Liver (tissue), 8 donors: ENCODE measurements at regions not wholly inside any gene's neighbourhood (a gene's known extent, or its start where the extent isn't known, plus 50 kb on each side); places are given as distances from the start of the nearest gene placed in this dataset.

Source experiments
- DNase-seq: peaks from one replicate; pipeline ENCODE4 v3.0.0-alpha.2; 2017; ENCODE audit warnings: low spot score
- H3K27ac ChIP-seq, 2 donors: one replicate each; pipeline ENCODE4 v1.7.0; 2013; ENCODE audit warnings: inconsistent platforms in 2 of 2, low read length in 2 of 2, control low read depth in 1 of 2, low read depth in 1 of 2, mild to moderate bottlenecking in 1 of 2
- H3K27me3 ChIP-seq, 4 donors: one replicate each; pipeline versions ENCODE4 v1.6.1 to v1.7.0; 2013; ENCODE audit warnings: low read length in 3 of 4, inconsistent platforms in 1 of 4, mild to moderate bottlenecking in 1 of 4, moderate library complexity in 1 of 4; ENCODE audit not compliant: control insufficient read depth in 4 of 4, insufficient read depth in 4 of 4
- H3K36me3 ChIP-seq, 4 donors: one replicate each; pipeline versions ENCODE4 v1.6.1 to v1.7.0; 2013; ENCODE audit warnings: low read length in 3 of 4, mild to moderate bottlenecking in 3 of 4, low read depth in 1 of 4, moderate library complexity in 1 of 4; ENCODE audit not compliant: control insufficient read depth in 4 of 4, insufficient read depth in 3 of 4
- H3K4me1 ChIP-seq, 4 donors: one replicate each; pipeline versions ENCODE4 v1.6.1 to v1.7.0; 2013; ENCODE audit warnings: low read length in 3 of 4, mild to moderate bottlenecking in 3 of 4, moderate library complexity in 1 of 4; ENCODE audit not compliant: control insufficient read depth in 4 of 4, insufficient read depth in 4 of 4
- H3K4me3 ChIP-seq, 3 donors: one replicate each; pipeline versions ENCODE4 v1.6.1 to v1.7.0; 2013; ENCODE audit warnings: low read length in 3 of 3, control low read depth in 1 of 3, low read depth in 1 of 3, mild to moderate bottlenecking in 1 of 3
- H3K9ac ChIP-seq, 2 donors: one replicate each; pipeline ENCODE4 v1.7.0; 2013; ENCODE audit warnings: low read length in 2 of 2, mild to moderate bottlenecking in 2 of 2, moderate library complexity in 2 of 2, control low read depth in 1 of 2, low read depth in 1 of 2
- H3K9me3 ChIP-seq, 4 donors: one replicate each; pipeline versions ENCODE4 v1.6.1 to v1.7.0; 2013; ENCODE audit warnings: low read length in 3 of 4; ENCODE audit not compliant: control insufficient read depth in 4 of 4
- EGR1 ChIP-seq, 2 donors: IDR thresholded peaks; 2 replicates each; pipeline ENCODE4 v1.6.1; 2016 to 2018; ENCODE audit warnings: antibody characterized with exemption in 2 of 2, low read depth in 2 of 2
- FOXA1 ChIP-seq: IDR thresholded peaks from 2 replicates; pipeline ENCODE4 v1.6.1; 2016; ENCODE audit warnings: antibody characterized with exemption
- FOXA2 ChIP-seq: IDR thresholded peaks from 2 replicates; pipeline ENCODE4 v1.6.1; 2016; ENCODE audit warnings: antibody characterized with exemption
- GABPA ChIP-seq, 2 donors: IDR thresholded peaks in 1 of 2; conservative IDR thresholded peaks in 1 of 2; 2 replicates each; pipeline ENCODE4 v1.6.1; 2016; ENCODE audit warnings: antibody characterized with exemption in 2 of 2, mild to moderate bottlenecking in 1 of 2, moderate library complexity in 1 of 2
- HNF4A ChIP-seq, 2 donors: conservative IDR thresholded peaks; 2 replicates each; pipeline ENCODE4 v1.6.1; 2016; ENCODE audit warnings: antibody characterized with exemption in 2 of 2, mild to moderate bottlenecking in 2 of 2
- HNF4G ChIP-seq: IDR thresholded peaks from 2 replicates; pipeline ENCODE4 v1.6.1; 2016; ENCODE audit warnings: antibody characterized with exemption
- JUND ChIP-seq, 2 donors: IDR thresholded peaks; 2 replicates each; pipeline ENCODE4 v1.6.1; 2016; ENCODE audit warnings: antibody characterized with exemption in 2 of 2
- NR2F2 ChIP-seq: IDR thresholded peaks from 2 replicates; pipeline ENCODE4 v1.6.1; 2016; ENCODE audit warnings: antibody characterized with exemption
- RAD21 ChIP-seq, 2 donors: IDR thresholded peaks; 2 replicates each; pipeline ENCODE4 v1.6.1; 2016; ENCODE audit warnings: antibody characterized with exemption in 2 of 2, mild to moderate bottlenecking in 2 of 2
- RXRA ChIP-seq, 2 donors: IDR thresholded peaks; 2 replicates each; pipeline ENCODE4 v1.6.1; 2017 to 2018; ENCODE audit warnings: antibody characterized with exemption in 2 of 2, mild to moderate bottlenecking in 1 of 2
- SP1 ChIP-seq: IDR thresholded peaks from 2 replicates; pipeline ENCODE4 v1.6.1; 2018; ENCODE audit warnings: antibody characterized with exemption, mild to moderate bottlenecking
- TAF1 ChIP-seq: conservative IDR thresholded peaks from 2 replicates; pipeline ENCODE4 v1.6.1; 2016; ENCODE audit warnings: antibody characterized with exemption, mild to moderate bottlenecking
- YY1 ChIP-seq: IDR thresholded peaks from 2 replicates; pipeline ENCODE4 v1.6.1; 2016; ENCODE audit warnings: antibody characterized with exemption, mild to moderate bottlenecking
- WGBS: extraction: QIAGEN DNeasy Blood & Tissue Kit; methylation state at CpG from one replicate; pipeline ENCODE4 v1.1.7; 2013; 5-methylcytosine and 5-hydroxymethylcytosine counted together
- TF ChIP-seq, protein P1 (sequence below): IDR thresholded peaks from 2 replicates; pipeline ENCODE4 v1.6.1; 2016; ENCODE audit warnings: antibody characterized with exemption, mild to moderate bottlenecking
- TF ChIP-seq, protein P2 (sequence below): IDR thresholded peaks from 2 replicates; pipeline ENCODE4 v1.6.1; 2016; ENCODE audit warnings: antibody characterized with exemption
- TF ChIP-seq, protein P3 (sequence below): IDR thresholded peaks from 2 replicates; pipeline ENCODE4 v1.6.1; 2016; ENCODE audit warnings: antibody characterized with exemption
- TF ChIP-seq, protein P4 (sequence below): fragments of 150-350 bp; IDR thresholded peaks from 2 replicates; pipeline ENCODE4 v1.5.1; 2017; ENCODE audit warnings: improper control_type of control experiment, low read depth, low read length; ENCODE audit not compliant: missing input control
- donor health status: healthy.
- donor health status: healthy.
- donor health status: healthy.
- donor health status: healthy.
- donor health status: healthy.

DNA sequence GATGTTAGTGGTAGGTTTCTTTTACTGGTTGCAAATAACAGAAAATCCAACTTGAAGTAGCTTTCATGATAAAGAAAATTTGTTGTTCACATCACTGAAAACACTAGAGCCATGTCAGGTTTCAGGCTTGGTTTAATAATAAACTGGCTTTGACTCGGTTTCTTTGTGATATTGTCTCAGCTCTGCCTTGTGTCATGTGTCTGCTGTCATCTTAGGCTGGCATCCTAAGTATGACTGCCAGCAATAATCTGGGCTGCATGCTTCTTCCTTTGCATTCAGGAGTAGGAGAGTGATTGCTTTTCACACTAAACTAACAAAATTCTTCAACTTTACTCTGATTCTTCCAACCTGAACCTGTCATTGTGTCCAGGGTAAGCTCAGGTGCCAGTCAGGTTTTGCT lies 474.0 kb upstream of the B3GALT2 start:
- H3K9ac ChIP-seq = no peak overlapping the region
- no peaks in the 10 kb centered on the region for H3K9me3 ChIP-seq
- no peaks in the 10 kb centered on the region for H3K27me3 ChIP-seq
- H3K27ac ChIP-seq = no peak overlapping the region
- no peak overlapping the region for H3K4me3 ChIP-seq
- no peaks in the 10 kb centered on the region for H3K4me1 ChIP-seq
- TF ChIP-seq SP1 (no peak), NR2F2 (no peak), YY1 (no peak), EGR1 (IDR thresholded peaks at IDR 0.05; ENCODE audit: low read depth in 2 of 2) (no peak), GABPA (IDR thresholded peaks at IDR 0.05 in 1 of 2, conservative IDR thresholded peaks at IDR 0.05 in 1 of 2) (no peak), FOXA1 (no peak), HNF4G (no peak), JUND (IDR thresholded peaks at IDR 0.05) (no peak), RXRA (IDR thresholded peaks at IDR 0.05) (no peak), FOXA2 (no peak), RAD21 (IDR thresholded peaks at IDR 0.05) (no peak)
- TF ChIP-seq, protein P1, sequence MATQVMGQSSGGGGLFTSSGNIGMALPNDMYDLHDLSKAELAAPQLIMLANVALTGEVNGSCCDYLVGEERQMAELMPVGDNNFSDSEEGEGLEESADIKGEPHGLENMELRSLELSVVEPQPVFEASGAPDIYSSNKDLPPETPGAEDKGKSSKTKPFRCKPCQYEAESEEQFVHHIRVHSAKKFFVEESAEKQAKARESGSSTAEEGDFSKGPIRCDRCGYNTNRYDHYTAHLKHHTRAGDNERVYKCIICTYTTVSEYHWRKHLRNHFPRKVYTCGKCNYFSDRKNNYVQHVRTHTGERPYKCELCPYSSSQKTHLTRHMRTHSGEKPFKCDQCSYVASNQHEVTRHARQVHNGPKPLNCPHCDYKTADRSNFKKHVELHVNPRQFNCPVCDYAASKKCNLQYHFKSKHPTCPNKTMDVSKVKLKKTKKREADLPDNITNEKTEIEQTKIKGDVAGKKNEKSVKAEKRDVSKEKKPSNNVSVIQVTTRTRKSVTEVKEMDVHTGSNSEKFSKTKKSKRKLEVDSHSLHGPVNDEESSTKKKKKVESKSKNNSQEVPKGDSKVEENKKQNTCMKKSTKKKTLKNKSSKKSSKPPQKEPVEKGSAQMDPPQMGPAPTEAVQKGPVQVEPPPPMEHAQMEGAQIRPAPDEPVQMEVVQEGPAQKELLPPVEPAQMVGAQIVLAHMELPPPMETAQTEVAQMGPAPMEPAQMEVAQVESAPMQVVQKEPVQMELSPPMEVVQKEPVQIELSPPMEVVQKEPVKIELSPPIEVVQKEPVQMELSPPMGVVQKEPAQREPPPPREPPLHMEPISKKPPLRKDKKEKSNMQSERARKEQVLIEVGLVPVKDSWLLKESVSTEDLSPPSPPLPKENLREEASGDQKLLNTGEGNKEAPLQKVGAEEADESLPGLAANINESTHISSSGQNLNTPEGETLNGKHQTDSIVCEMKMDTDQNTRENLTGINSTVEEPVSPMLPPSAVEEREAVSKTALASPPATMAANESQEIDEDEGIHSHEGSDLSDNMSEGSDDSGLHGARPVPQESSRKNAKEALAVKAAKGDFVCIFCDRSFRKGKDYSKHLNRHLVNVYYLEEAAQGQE = no peak
- TF ChIP-seq, protein P2, sequence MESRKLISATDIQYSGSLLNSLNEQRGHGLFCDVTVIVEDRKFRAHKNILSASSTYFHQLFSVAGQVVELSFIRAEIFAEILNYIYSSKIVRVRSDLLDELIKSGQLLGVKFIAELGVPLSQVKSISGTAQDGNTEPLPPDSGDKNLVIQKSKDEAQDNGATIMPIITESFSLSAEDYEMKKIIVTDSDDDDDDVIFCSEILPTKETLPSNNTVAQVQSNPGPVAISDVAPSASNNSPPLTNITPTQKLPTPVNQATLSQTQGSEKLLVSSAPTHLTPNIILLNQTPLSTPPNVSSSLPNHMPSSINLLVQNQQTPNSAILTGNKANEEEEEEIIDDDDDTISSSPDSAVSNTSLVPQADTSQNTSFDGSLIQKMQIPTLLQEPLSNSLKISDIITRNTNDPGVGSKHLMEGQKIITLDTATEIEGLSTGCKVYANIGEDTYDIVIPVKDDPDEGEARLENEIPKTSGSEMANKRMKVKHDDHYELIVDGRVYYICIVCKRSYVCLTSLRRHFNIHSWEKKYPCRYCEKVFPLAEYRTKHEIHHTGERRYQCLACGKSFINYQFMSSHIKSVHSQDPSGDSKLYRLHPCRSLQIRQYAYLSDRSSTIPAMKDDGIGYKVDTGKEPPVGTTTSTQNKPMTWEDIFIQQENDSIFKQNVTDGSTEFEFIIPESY = no peak
- TF ChIP-seq, protein P3, sequence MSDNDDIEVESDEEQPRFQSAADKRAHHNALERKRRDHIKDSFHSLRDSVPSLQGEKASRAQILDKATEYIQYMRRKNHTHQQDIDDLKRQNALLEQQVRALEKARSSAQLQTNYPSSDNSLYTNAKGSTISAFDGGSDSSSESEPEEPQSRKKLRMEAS = no peak
- WGBS = 70% methylated on average over 1 of the region's 1 CpG
- H3K36me3 ChIP-seq = no peaks in the 10 kb centered on the region
- no peak for DNase-seq

DNA sequence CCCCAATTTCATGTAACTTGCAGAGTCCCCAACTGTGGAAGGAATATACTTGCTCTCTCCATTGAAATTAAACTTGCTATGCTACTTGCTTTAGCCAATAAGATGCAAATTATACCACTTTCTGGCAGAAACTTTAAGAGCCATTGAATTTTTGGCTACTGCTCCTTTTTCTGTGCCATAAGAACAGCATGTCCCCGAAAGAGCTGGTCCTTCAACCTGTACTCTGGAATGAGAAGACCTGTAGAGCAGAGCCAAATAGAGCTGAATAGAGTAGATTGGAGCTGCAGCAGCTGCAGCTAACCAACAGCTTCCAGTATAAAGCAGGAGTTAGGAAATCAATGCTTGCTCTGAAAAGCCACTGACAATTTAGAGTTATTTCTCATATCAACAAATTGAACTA lies 472.3 kb upstream of the B3GALT2 start:
- Histone ChIP-seq H3K4me3 (no peak overlapping the region), H3K27ac (no peak overlapping the region), H3K9me3 (peaks cover 0 to 5% (median 3%) of the 10 kb centered on the region in 4 donors), H3K36me3 (no peaks in the 10 kb centered on the region), H3K27me3 (no peaks in the 10 kb centered on the region), H3K9ac (no peak overlapping the region), H3K4me1 (no peaks in the 10 kb centered on the region)
- TF ChIP-seq HNF4G (no peak), JUND (IDR thresholded peaks at IDR 0.05) (no peak), TAF1 (no peak), FOXA1 (no peak)
- no peak for DNase-seq
- 56% methylated on average over 1 of the region's 1 CpG for WGBS

DNA sequence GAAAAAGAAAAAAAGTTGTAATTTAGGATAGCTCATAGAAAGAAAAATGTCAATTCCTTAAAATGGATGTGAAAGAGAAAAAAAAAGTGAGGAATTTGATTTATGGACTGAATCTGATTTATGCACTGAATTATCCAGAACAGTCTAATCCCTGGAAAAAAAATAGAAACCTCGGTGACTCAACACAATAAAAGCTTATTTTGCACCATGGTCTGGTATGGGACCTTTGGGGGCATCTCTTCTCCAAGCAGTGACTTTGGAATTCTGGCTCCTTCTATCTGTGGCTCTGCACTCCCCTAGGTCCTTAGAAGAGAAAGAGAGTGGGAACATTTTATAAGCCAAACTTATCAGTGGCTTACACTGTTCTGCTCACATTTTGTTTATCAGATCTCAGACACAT lies 471.7 kb upstream of the B3GALT2 start:
- Histone ChIP-seq H3K4me1 (no peaks in the 10 kb centered on the region), H3K36me3 (no peaks in the 10 kb centered on the region), H3K27me3 (no peaks in the 10 kb centered on the region), H3K27ac (no peak overlapping the region), H3K4me3 (no peak overlapping the region), H3K9ac (no peak overlapping the region), H3K9me3 (peaks cover 0 to 5% (median 3%) of the 10 kb centered on the region in 4 donors)
- DNase-seq = no peak
- TF ChIP-seq TAF1 (no peak), EGR1 (IDR thresholded peaks at IDR 0.05; ENCODE audit: low read depth in 2 of 2) (no peak), RAD21 (IDR thresholded peaks at IDR 0.05) (no peak), YY1 (no peak), SP1 (no peak), GABPA (IDR thresholded peaks at IDR 0.05 in 1 of 2, conservative IDR thresholded peaks at IDR 0.05 in 1 of 2) (no peak), JUND (IDR thresholded peaks at IDR 0.05) (no peak), HNF4A (conservative IDR thresholded peaks at IDR 0.05) (no peak), FOXA1 (no peak), NR2F2 (no peak), RXRA (IDR thresholded peaks at IDR 0.05) (no peak), FOXA2 (no peak)
- TF ChIP-seq, protein P2 = no peak
- TF ChIP-seq, protein P4, sequence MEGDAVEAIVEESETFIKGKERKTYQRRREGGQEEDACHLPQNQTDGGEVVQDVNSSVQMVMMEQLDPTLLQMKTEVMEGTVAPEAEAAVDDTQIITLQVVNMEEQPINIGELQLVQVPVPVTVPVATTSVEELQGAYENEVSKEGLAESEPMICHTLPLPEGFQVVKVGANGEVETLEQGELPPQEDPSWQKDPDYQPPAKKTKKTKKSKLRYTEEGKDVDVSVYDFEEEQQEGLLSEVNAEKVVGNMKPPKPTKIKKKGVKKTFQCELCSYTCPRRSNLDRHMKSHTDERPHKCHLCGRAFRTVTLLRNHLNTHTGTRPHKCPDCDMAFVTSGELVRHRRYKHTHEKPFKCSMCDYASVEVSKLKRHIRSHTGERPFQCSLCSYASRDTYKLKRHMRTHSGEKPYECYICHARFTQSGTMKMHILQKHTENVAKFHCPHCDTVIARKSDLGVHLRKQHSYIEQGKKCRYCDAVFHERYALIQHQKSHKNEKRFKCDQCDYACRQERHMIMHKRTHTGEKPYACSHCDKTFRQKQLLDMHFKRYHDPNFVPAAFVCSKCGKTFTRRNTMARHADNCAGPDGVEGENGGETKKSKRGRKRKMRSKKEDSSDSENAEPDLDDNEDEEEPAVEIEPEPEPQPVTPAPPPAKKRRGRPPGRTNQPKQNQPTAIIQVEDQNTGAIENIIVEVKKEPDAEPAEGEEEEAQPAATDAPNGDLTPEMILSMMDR = no peak
- 87% methylated on average over 1 of the region's 1 CpG for WGBS
